Testis (tissue), 2 donors: ENCODE measurements at regions not wholly inside any gene's neighbourhood (a gene's known extent, or its start where the extent isn't known, plus 50 kb on each side); places are given as distances from the start of the nearest gene placed in this dataset.

Experiments used
- DNase-seq: peaks from one replicate; pipeline ENCODE4 v3.0.0-alpha.2; 2019
- H3K27ac ChIP-seq, 2 donors: fragments of 200-600 bp; sonication (generic); one replicate each; pipeline ENCODE4 v1.5.1; 2019
- H3K27me3 ChIP-seq: fragments of 200-600 bp; sonication (generic); one replicate; pipeline ENCODE4 v1.5.1; 2019
- H3K36me3 ChIP-seq: fragments of 200-600 bp; sonication (generic); one replicate; pipeline ENCODE4 v1.5.1; 2017; ENCODE audit warnings: low read depth; ENCODE audit errors: missing control alignments
- H3K4me1 ChIP-seq: fragments of 200-600 bp; sonication (generic); one replicate; pipeline ENCODE4 v1.5.1; 2019
- H3K4me3 ChIP-seq, 2 donors: fragments of 200-600 bp; sonication (generic); one replicate each; pipeline ENCODE4 v1.5.1; 2017 to 2019
- H3K9me3 ChIP-seq: fragments of 200-600 bp; sonication (generic); one replicate; pipeline ENCODE4 v1.5.1; 2017
- POLR2A ChIP-seq: fragments of 450-650 bp; IDR thresholded peaks from one replicate; pipeline ENCODE4 v1.6.1; 2017; ENCODE audit warnings: antibody characterized with exemption, mild to moderate bottlenecking, moderate library complexity
- WGBS, 2 donors: methylation state at CpG; one replicate each; pipeline ENCODE4 v1.1.5; 2018; 5-methylcytosine and 5-hydroxymethylcytosine counted together
- intact Hi-C: fragments of 100-400 bp; cut with DNase I; formaldehyde crosslinking; loops from one replicate; pipeline ENCODE4 v1.15.1; 2023; ENCODE audit warnings: low total_unique reads
- TF ChIP-seq, protein P1 (sequence below), 3 experiments: fragments of 450-650 bp in 2 of 3; fragments of 200-600 bp in 1 of 3; sonication (generic) in 1 of 3; IDR thresholded peaks; one replicate each; pipeline ENCODE4 v1.5.1; 2016 to 2019; ENCODE audit warnings: antibody characterized with exemption in 3 of 3, mild to moderate bottlenecking in 2 of 3, moderate library complexity in 1 of 3

DNA sequence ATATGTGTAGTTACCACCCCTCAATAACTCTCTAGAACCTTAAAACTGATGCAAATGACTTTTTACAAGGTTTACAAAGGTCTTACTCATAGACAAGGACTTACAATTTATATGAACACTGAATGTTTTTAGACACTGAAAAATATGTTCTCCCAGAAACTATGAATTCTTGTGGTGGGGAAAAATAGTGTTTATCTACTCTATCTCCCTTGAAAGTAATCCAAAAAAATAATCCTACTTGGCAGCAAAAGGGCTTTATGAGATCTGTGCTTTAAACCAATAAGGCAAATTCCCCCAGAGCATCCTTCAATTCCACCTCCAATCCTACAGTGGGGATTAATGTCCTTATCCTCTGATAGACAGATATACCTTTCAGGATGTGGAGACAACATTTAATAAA lies 1984.1 kb upstream of the RAG2 start:
- no peak overlapping the region for H3K27ac ChIP-seq
- no peak overlapping the region for H3K4me3 ChIP-seq
- DNase-seq = no peak
- no peaks in the 10 kb centered on the region for H3K27me3 ChIP-seq
- H3K4me1 ChIP-seq = no peaks in the 10 kb centered on the region
- H3K9me3 ChIP-seq = no peaks in the 10 kb centered on the region
- H3K36me3 ChIP-seq = no peaks in the 10 kb centered on the region
- TF ChIP-seq POLR2A = no peak
- TF ChIP-seq, protein P1, sequence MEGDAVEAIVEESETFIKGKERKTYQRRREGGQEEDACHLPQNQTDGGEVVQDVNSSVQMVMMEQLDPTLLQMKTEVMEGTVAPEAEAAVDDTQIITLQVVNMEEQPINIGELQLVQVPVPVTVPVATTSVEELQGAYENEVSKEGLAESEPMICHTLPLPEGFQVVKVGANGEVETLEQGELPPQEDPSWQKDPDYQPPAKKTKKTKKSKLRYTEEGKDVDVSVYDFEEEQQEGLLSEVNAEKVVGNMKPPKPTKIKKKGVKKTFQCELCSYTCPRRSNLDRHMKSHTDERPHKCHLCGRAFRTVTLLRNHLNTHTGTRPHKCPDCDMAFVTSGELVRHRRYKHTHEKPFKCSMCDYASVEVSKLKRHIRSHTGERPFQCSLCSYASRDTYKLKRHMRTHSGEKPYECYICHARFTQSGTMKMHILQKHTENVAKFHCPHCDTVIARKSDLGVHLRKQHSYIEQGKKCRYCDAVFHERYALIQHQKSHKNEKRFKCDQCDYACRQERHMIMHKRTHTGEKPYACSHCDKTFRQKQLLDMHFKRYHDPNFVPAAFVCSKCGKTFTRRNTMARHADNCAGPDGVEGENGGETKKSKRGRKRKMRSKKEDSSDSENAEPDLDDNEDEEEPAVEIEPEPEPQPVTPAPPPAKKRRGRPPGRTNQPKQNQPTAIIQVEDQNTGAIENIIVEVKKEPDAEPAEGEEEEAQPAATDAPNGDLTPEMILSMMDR (IDR thresholded peaks at IDR 0.05) = no peak
- intact Hi-C loops = no loop called here

DNA sequence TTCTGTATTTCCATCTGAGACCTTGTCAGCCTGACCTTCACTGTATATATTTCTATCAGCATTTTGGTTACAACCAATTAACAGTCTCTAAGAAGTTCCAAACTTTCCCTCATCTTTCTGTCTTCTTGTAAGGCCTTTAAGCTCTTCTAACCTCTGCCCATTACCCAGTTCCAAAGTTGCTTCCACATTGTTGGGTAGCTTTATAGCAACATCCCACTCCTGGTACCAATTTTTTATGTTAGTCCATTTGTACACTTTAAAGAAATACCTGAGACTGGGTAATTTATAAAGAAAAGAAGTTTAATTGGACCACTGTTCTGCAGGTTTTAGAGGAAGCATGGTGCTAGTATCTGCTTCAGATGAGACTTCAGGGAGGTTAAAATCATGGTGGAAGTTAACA lies 1979.7 kb upstream of the RAG2 start:
- Histone ChIP-seq H3K27me3 (no peaks in the 10 kb centered on the region), H3K4me1 (no peaks in the 10 kb centered on the region), H3K36me3 (no peaks in the 10 kb centered on the region), H3K4me3 (no peak overlapping the region), H3K9me3 (no peaks in the 10 kb centered on the region), H3K27ac (no peak overlapping the region)
- intact Hi-C loops = no loop called here
- no peak for DNase-seq
- TF ChIP-seq POLR2A = no peak
- TF ChIP-seq, protein P1 (IDR thresholded peaks at IDR 0.05) = no peak

DNA sequence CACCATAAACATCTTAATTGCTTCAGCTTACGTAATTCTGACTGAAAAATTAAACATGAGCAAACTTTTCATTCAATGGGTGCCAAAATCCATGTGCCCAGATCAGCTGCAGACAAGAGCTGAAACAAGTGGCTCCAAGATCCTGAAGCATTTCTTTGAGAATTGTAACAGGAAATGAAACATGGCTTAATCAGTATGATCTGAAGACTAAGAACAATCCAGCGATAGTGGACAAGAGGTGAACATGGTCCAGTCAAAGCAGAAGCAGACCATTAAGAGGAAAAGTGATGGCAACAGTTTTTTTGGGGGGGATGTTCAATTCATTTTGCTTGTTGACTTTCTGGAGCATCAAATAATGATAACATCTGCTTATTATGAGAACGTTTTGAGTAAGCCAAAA lies 1964.5 kb upstream of the RAG2 start:
- intact Hi-C loops = no loop called here
- Histone ChIP-seq H3K9me3 (no peaks in the 10 kb centered on the region), H3K36me3 (no peaks in the 10 kb centered on the region), H3K4me3 (no peak overlapping the region), H3K27me3 (no peaks in the 10 kb centered on the region), H3K27ac (no peak overlapping the region), H3K4me1 (no peaks in the 10 kb centered on the region)
- WGBS, 2 donors = 42 to 63% methylated on average over 3 of the region's 3 CpGs
- TF ChIP-seq POLR2A = no peak
- TF ChIP-seq, protein P1 (IDR thresholded peaks at IDR 0.05) = no peak
- no peak for DNase-seq

DNA sequence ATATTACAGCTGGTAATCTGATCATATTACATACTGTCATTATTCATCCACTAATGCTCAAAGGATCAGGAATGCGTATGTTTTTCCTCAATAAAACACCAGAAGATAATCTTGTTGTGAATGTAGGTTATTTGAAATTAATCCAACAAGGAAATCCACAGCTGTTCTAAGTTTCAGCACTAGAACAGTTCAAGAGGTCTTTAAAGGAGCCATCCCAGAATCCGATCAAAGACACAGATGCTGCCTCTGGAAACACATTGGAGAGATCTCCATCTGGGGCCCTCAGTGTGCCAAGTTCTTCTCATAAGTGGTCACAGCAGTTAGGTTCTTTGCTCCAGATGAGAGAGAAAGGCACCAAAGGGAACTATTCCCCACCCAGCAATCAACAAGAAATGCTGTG lies 1955.1 kb upstream of the RAG2 start:
- H3K9me3 ChIP-seq = no peaks in the 10 kb centered on the region
- intact Hi-C loops = no loop called here
- no peak overlapping the region for H3K27ac ChIP-seq
- DNase-seq = no peak
- no peaks in the 10 kb centered on the region for H3K4me1 ChIP-seq
- TF ChIP-seq POLR2A = no peak
- TF ChIP-seq, protein P1 (IDR thresholded peaks at IDR 0.05) = no peak
- 65 to 76% methylated on average over 2 of the region's 2 CpGs for WGBS, 2 donors
- H3K36me3 ChIP-seq = no peaks in the 10 kb centered on the region
- H3K27me3 ChIP-seq = no peaks in the 10 kb centered on the region
- no peak overlapping the region for H3K4me3 ChIP-seq

DNA sequence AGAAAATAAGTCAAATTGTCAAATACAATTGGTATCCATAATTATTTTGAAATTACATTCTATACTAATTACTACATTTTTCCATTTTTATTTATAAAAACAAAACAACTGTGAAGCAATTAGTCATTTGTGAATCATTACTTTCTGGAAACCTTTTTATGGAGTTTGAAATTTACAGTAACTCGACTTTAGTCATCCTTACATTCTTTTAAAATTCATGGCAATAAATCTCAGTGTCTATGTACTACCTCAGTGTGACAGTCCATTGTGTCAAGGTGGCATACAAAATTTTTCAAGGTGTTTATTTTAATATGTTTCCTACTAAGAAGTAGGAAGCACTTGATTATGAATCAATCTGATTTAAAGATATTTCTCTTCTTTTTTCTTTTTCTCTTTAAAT lies 1949.4 kb upstream of the RAG2 start:
- 60 to 73% methylated on average over 1 of the region's 1 CpG for WGBS, 2 donors
- intact Hi-C loops = no loop called here
- Histone ChIP-seq H3K4me1 (no peaks in the 10 kb centered on the region), H3K27me3 (no peaks in the 10 kb centered on the region), H3K27ac (no peak overlapping the region), H3K4me3 (no peak overlapping the region), H3K9me3 (no peaks in the 10 kb centered on the region), H3K36me3 (no peaks in the 10 kb centered on the region)
- no peak for TF ChIP-seq POLR2A
- TF ChIP-seq, protein P1 (IDR thresholded peaks at IDR 0.05) = no peak
- DNase-seq = no peak
